ENCODE measurements at regions not wholly inside any gene's neighbourhood (a gene's known extent, or its start where the extent isn't known, plus 50 kb on each side); places are given as distances from the start of the nearest gene placed in this dataset.

GRCh38 chr4:166252487-166253402, 379.7 kb downstream of the TLL1 start:
- no peaks in the 10 kb centered on the region for H4K20me1 ChIP-seq (ENCODE audit: low read depth)

GRCh38 chr4:166257276-166257675, 384.2 kb downstream of the TLL1 start:
- Mint-ChIP-seq H3K27me3 (ENCODE audit: insufficient read depth, low read depth) (no peaks in the 10 kb centered on the region), H3K27ac (no peak overlapping the region), H3K4me1 (no peaks in the 10 kb centered on the region), H3K36me3 (no peaks in the 10 kb centered on the region), H3K9me3 (no peaks in the 10 kb centered on the region), H3K4me3 (no peak overlapping the region)
- Histone ChIP-seq H3K4me2 (no peak overlapping the region), H3K9ac (no peak overlapping the region), H3K4me1 (no peaks in the 10 kb centered on the region), H2AFZ (replicated peaks) (no peak overlapping the region), H3K79me2 (ENCODE audit: low read depth) (no peaks in the 10 kb centered on the region), H3K27ac (no peak overlapping the region), H3K36me3 (no peaks in the 10 kb centered on the region), H3K27me3 (no peaks in the 10 kb centered on the region), H4K20me1 (ENCODE audit: low read depth) (no peaks in the 10 kb centered on the region), H3K4me3 (no peak overlapping the region), H3K9me3 (ENCODE audit: low read depth) (no peaks in the 10 kb centered on the region), H3F3A (ENCODE audit: low read depth) (no peaks in the 10 kb centered on the region)
- DNase-seq (ENCODE audit: low spot score), result no peak
- TF ChIP-seq EZH2phosphoT487 (IDR thresholded peaks at IDR 0.05), result no peak
- no peak for TF ChIP-seq EZH2 (IDR thresholded peaks at IDR 0.05)
- no peak for TF ChIP-seq CTCF (IDR thresholded peaks at IDR 0.05)

More at GRCh38 chr4:166252487-166253402, 379.7 kb downstream of the TLL1 start:
- peak; percentile 57 for DNase-seq (ENCODE audit: low spot score)
- no peak overlapping the region for H3K4me3 Mint-ChIP-seq
- no peaks in the 10 kb centered on the region for H3K9me3 Mint-ChIP-seq
- H3K27me3 ChIP-seq, result no peaks in the 10 kb centered on the region
- H3K27ac Mint-ChIP-seq, result no peak overlapping the region
- no peaks in the 10 kb centered on the region for H3K9me3 ChIP-seq (ENCODE audit: low read depth)
- no peak overlapping the region for H3K4me3 ChIP-seq
- H3F3A ChIP-seq (ENCODE audit: low read depth), result no peaks in the 10 kb centered on the region
- H2AFZ ChIP-seq (replicated peaks), result no peak overlapping the region
- no peak overlapping the region for H3K9ac ChIP-seq
- H3K27ac ChIP-seq, result no peak overlapping the region
- no peaks in the 10 kb centered on the region for H3K27me3 Mint-ChIP-seq (ENCODE audit: insufficient read depth, low read depth)
- H3K4me1 ChIP-seq, result no peaks in the 10 kb centered on the region
- no peak for TF ChIP-seq EZH2 (IDR thresholded peaks at IDR 0.05)
- TF ChIP-seq CTCF (IDR thresholded peaks at IDR 0.05), result peak; percentile 74
- no peak for TF ChIP-seq EZH2phosphoT487 (IDR thresholded peaks at IDR 0.05)
- H3K4me2 ChIP-seq, result no peak overlapping the region
- no peaks in the 10 kb centered on the region for H3K36me3 Mint-ChIP-seq
- no peaks in the 10 kb centered on the region for H3K79me2 ChIP-seq (ENCODE audit: low read depth)
- no peaks in the 10 kb centered on the region for H3K36me3 ChIP-seq
- no peaks in the 10 kb centered on the region for H3K4me1 Mint-ChIP-seq

- H3F3A ChIP-seq (ENCODE audit: low read depth), result no peaks in the 10 kb centered on the region
- no peaks in the 10 kb centered on the region for H3K36me3 Mint-ChIP-seq
- H3K4me3 Mint-ChIP-seq, result no peak overlapping the region
- H3K9me3 ChIP-seq (ENCODE audit: low read depth), result no peaks in the 10 kb centered on the region
- no peaks in the 10 kb centered on the region for H3K27me3 ChIP-seq
- no peak overlapping the region for H3K27ac Mint-ChIP-seq
- H3K9me3 Mint-ChIP-seq, result no peaks in the 10 kb centered on the region
- no peaks in the 10 kb centered on the region for H3K79me2 ChIP-seq (ENCODE audit: low read depth)
- no peaks in the 10 kb centered on the region for H4K20me1 ChIP-seq (ENCODE audit: low read depth)
- H3K36me3 ChIP-seq, result no peaks in the 10 kb centered on the region
- no peak for TF ChIP-seq EZH2 (IDR thresholded peaks at IDR 0.05)
- no peak for TF ChIP-seq EZH2phosphoT487 (IDR thresholded peaks at IDR 0.05)
- TF ChIP-seq CTCF (IDR thresholded peaks at IDR 0.05), result no peak
- no peak overlapping the region for H3K4me3 ChIP-seq
- no peak overlapping the region for H3K9ac ChIP-seq
- no peaks in the 10 kb centered on the region for H3K4me1 ChIP-seq
- H3K27me3 Mint-ChIP-seq (ENCODE audit: insufficient read depth, low read depth), result no peaks in the 10 kb centered on the region
- DNase-seq (ENCODE audit: low spot score), result no peak
- no peak overlapping the region for H3K27ac ChIP-seq
- no peak overlapping the region for H2AFZ ChIP-seq (replicated peaks)
- H3K4me2 ChIP-seq, result no peak overlapping the region
- H3K4me1 Mint-ChIP-seq, result no peaks in the 10 kb centered on the region
Observed at GRCh38 chr4:166257891-166258290, 384.9 kb downstream of the TLL1 start.
